ENCODE measurements at regions not wholly inside any gene's neighbourhood (a gene's known extent, or its start where the extent isn't known, plus 50 kb on each side); places are given as distances from the start of the nearest gene placed in this dataset.
A peak's percentile ranks its signal among the peaks of the same experiment; 100 is the strongest.

DNA sequence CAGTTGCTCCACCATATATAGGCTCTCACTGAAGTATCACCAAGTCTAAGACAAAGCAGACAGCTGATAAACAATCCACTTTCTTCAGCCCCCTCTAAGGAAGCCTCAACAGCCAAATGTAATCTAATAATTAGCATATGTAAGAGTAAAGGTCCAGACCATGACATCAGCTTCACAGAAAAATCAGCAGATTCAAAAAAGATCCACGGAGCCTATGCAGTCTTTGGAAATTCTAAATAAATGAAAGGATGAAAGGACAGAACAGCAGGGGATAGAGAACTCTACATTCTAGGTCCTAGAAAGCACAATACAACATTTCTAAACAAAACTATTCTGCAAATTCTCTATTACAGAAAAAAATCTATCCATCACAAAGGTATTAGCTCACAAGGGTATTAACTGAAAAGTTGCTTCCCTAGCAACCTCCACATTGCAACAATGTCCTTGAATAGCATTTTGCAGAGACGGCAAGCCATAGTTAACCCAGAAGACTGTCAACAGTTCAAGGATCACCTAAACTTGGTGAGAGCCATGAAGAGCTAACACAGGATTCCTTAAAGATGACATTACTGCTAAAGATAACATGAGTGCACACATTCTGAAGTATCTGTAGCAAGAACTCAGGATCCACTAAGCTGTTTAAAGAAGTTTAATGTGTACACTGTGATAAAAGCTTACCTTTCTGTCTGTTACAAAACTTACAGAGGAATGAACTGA, 74.3 kb downstream of the SIPA1L2 start:
- DNase-seq: no peak

DNA sequence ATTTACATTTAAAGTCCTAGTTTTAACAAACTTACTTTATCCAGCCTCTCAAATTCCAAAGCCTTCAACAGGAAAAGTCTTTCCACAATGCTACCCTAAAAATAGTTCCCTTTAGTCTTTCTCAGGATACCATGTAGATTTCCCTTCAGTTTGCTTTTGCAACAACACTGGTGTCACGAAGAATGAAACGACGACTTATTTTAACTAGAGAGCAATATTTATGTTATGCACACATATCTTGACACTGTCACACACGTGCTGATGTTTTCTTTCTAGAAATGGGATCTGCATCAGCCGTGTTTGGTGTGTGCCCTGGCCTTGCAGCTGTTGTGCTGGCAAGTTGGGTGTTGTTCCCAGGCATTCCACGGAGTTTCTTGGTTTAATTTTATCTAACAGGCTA, 75.5 kb downstream of the SIPA1L2 start:
- no peak for DNase-seq

DNA sequence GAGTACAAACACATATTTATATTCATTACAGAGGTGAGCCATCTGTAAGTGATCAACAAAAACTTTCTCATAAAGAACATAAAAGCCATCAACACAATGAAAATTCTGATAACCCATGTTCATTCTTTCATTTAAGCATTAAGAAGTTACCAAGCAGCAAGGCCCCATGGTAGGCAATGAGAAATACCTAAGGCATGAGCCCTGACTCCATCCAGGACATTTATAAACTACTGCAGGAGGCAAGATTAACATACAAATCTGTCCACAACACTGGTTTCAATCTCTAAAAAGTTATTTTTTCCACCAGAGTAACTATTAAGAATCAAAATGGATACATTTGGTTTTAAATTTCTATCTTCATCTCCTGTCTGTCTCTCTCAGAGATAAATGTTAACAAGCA, 76.1 kb downstream of the SIPA1L2 start:
- no peak for DNase-seq

DNA sequence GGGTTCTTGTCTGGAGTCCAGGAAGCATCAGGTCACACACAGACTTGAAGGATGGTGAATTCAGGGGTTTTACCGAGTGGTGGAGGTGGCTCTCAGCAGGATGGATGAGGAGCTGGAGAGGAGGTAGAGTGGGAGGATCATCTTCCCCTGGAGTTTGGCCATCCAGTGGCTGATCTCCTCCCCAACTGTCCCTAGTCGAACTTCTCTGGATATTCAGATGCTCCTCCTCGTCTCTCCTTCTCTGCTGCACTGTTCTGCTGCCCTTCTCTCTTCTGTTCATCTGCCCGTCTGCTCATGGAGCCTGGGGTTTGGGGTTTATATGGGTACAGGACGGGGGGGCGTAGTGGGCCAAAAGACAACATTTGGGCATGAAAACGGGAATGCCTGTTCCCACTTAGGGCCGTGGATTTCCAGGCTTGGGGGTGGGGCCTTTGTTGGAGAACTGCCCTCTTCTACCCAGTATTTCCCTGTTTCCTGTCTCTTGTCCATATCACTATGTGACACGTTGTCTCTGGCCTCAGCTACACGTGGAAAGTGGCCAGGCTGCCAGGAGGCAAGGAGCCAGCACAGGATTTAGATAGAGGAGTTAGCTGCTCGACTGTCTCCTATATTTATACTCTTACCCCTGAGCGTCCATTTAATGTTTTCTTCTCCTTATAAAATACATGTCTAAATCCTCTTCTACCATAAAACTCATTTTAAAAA, 76.7 kb downstream of the SIPA1L2 start:
- no peak for DNase-seq

DNA sequence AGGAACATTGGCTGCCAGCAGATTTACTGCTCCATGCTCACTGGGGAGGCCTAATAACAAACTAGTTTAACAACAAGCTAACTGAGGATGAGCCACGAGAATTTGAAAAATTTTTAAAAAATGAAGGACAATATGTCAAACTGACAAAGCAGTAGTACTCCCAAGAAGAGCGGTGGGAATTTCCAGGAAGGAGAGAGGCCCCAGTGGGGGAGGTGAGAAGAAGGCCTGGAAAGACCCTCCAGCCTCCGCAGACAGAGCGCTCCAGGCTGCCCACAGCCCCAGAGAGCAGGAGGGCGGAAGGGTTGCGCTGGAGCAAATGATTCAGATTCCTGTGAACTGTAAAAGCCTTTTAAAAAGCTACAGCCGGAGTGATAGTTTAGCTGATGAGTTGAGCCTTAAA, 78.5 kb downstream of the SIPA1L2 start:
- no peak for DNase-seq

- no peak for DNase-seq
Observed at GRCh38 chr1:232550007-232550406, 79.9 kb downstream of the SIPA1L2 start.

- DNase-seq: no peak
Observed at GRCh38 chr1:232548691-232549090, 81.2 kb downstream of the SIPA1L2 start.

- DNase-seq: no peak
Observed at GRCh38 chr1:232547938-232548484, 81.9 kb downstream of the SIPA1L2 start.

GRCh38 chr1:232542633-232543593, 87.0 kb downstream of the SIPA1L2 start:
- DNase-seq: no peak

- DNase-seq: no peak
Observed at GRCh38 chr1:232538943-232539302, 91.0 kb downstream of the SIPA1L2 start.

GRCh38 chr1:232538224-232538942, 91.5 kb downstream of the SIPA1L2 start:
- peak; percentile 83 for DNase-seq

DNA sequence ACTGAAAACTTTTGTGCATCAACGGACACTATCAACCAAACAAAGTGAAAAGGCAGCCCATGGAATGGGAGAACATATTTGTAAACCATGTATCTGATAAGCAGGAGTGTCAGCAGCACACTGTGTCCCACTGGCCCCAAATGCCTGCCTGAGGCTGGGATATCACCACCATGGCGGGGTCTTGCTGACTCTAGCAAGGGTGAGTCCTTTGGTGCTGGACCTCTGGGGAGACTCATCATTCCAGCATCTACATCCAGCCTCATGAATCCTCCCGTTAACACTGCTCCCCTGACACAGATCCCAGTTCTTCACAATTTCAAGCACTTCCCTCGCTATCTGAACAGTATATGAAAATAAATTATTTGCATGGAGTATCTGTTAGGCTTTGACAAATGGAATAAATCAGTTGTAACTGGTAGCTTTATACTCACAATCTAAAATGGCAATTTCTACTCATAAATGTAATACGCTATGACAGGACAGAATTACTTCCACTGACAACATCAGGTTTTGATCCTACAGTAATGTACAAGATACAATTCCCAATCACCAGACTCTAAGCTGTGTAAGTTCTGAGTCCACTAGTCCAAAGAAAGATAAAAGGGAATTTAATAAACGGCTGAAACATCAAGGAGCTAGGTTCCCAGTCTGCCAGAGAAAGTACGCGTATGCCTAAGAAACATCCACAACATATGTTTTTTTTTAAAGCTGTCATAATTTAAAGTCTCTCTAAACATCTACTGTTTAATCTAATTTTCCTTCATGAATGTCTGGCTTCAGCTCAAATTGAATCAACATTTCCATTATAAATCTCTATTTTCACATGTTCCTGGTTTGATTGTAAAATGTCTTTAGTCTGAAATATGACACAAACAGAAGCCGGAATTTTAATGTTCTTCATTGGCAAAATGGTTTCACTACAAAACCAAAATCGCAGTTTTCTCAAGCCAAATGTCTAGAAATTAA, 95.1 kb downstream of the SIPA1L2 start:
- DNase-seq: no peak

GRCh38 chr1:232533328-232533727, 96.6 kb downstream of the SIPA1L2 start:
- DNase-seq: peak; percentile 45

DNA sequence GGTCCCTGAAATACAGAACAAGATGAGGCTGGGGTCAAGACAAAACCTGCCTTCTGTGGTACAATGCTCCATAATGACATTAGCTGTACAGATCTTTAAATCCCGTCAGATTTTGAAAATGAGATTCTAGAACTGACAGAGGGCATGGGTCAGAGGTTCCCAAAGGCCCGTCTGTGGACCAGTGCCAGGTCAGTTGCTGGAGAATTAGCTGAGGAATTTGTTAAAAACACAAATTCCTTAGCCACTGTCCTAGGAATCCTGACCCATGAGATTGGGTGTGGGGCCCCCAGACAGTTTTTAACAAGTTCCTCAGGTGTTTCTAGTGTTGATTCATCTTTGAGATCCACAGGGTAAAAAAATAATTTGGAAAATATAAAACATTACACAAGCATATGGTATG, 97.0 kb downstream of the SIPA1L2 start:
- no peak for DNase-seq

DNA sequence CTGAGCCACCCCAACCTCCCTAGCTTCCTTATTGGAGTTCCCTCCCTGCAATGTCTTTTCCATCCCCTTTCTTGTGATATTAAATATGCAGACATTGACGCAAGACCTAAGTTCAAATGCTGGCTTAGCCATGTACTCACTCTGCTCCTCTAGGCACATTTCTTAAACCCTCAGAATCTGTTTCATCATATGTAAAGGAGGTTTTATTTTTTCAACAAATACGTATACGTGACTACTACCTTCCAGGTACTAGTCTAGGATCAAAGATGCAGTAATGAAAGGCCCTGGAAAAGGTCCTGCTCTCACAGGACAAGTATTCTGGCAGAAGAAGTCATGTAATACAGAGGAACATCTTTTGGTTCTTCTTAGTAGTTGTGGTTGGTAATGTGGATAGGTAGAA, 98.6 kb downstream of the SIPA1L2 start:
- no peak for DNase-seq

- no peak for DNase-seq
Observed at GRCh38 chr1:232529747-232530146, 100.2 kb downstream of the SIPA1L2 start.

GRCh38 chr1:232528472-232529089, 101.4 kb downstream of the SIPA1L2 start:
- no peak for DNase-seq

DNA sequence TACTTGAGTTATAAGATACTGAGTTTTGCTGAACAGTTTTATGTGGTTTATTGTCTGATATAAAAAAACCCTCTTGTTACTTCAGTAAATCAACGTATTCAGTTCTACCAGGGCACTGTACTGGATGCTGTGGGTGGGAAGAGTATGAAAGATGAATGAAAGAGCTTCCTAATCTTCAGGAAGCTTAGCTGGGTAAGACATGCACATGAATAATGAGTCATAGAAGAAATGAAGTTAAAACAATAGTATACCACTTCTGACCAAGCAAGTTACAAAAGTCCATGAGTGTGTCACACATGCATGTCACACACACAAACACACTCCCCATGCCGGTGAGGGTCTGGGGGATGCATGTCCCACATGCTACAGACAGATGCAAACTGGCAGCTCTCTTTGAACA, 105.9 kb downstream of the SIPA1L2 start:
- no peak for DNase-seq

- DNase-seq: no peak
Observed at GRCh38 chr1:232522189-232522588, 107.7 kb downstream of the SIPA1L2 start.

DNA sequence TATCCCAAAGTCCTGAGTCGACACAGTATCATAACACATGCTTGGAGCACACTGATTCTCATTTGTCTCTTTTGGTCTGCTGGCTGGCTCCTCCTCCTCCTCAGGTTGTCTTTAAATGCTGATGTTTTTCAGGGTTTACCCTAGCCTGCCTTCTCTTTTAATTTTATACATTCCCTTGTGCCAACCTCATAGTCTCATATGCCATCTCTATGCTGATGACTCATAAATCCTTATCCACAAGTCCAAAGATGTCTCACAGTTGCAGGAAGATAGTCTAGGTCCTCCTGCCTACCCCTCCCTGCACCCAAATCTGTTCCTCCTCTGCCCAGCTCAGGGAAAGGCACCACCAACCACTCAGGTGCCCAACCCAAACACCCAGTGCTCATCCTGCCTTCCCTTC, 108.3 kb downstream of the SIPA1L2 start:
- DNase-seq: no peak

- DNase-seq: peak; percentile 32
Observed at GRCh38 chr1:232519186-232519585, 110.7 kb downstream of the SIPA1L2 start.
